ENCODE measurements at regions not wholly inside any gene's neighbourhood (a gene's known extent, or its start where the extent isn't known, plus 50 kb on each side); places are given as distances from the start of the nearest gene placed in this dataset.
A peak's percentile ranks its signal among the peaks of the same experiment; 100 is the strongest.
"Not testable (repeated sequence)": the region's sequence is repeated elsewhere in the genome, so short reads cannot be mapped to it uniquely, and the experiment has no call there.

DNA sequence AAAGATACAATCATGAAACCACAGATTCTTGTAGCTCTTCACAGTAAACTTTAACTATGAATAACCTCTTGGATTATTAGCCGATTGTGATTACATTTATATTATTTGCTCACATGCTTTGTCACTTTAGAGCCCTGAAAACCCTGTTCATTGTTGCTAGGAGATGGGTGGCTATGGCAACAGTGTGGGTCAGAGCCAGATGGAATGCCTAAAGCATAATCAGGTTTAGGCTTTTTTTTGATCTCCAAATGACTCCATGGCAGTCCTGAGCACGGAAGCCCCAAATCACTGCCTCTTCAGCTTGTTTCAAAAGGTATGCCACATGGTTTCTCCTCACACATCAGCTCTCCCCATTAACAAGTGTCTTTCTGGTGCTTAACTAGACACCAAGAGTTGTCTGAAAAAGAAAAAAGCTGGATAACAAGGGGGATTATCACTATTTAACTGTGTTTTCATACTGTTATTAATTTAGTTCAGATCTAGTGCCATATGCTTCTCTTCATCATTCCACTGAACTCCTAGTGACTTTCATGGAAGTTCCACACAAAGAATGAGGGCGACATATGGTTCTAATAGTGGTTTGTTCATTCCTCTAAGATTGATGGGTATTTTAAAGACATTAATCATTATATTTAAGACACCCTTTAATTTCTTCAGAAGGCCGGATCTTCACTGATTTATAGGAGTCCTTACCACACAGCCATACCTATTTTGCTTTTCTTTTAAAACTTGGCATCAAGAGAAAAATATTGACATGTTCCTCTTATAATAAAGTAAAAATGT is 88.8 kb upstream of the PAM start:
- DNase-seq, result no peak

GRCh38 chr5:102668220-102668932 is 86.7 kb upstream of the PAM start:
- DNase-seq, result no peak

DNA sequence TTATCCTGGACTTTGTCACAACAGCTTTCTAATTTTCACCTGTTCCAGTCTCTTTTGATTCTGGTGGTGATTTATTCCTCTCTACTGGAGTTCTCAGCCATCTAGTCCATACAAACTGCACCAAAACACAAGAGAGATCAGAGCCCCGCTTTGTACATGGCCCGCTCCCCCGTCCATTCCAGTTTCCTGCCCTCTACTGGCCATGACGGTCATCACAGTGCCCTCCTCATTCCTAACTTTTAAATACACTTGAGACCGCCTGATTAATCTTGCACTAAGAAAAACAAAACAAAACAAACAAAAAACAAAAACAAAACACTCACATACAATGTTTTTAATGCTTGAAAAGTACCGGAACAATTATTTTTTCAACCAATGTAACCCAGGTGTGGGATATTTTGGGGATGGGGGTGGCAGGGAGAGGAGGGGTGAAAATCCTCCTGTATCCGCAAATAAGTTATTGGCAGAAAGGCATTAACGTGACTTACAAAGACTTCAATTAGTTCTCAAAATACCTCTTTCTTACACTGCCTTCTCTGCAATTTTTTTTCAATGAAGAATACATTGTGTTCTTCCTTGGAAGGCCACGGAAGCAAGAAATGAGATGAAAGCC is 84.8 kb upstream of the PAM start:
- no peak for DNase-seq

DNA sequence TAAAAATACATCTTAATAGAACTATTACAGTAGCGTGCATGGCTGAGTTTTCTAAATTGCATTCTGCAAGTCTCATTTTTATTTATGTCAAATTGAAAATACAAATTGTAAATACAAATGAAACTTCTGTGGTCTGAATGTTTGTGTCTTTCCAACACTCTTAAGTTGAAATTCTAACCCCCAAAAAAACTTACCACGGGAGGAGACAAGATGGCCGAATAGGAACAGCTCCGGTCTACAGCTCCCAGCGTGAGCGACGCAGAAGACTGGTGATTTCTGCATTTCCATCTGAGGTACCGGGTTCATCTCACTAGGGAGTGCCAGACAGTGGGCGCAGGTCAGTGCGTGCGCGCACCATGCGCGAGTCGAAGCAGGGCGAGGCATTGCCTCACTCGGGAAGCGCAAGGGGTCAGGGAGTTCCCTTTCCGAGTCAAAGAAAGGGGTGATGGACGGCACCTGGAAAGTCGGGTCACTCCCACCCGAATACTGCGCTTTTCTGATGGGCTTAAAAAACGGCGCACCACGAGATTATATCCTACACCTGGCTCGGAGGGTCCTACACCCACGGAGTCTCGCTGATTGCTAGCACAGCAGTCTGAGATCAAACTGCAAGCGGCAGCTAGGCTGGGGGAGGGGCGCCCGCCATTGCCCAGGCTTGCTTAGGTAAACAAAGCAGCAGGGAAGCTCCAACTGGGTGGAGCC is 83.9 kb upstream of the PAM start:
- DNase-seq, result not testable (repeated sequence)

- DNase-seq, result no peak
Observed at GRCh38 chr5:102678267-102679058, 76.6 kb upstream of the PAM start.

GRCh38 chr5:102681403-102681983 is 73.6 kb upstream of the PAM start:
- peak; percentile 69 for DNase-seq

- no peak for DNase-seq
Observed at GRCh38 chr5:102682101-102682647, 72.9 kb upstream of the PAM start.

- DNase-seq, result not testable (repeated sequence)
Observed at GRCh38 chr5:102688076-102688475, 67.0 kb upstream of the PAM start.

DNA sequence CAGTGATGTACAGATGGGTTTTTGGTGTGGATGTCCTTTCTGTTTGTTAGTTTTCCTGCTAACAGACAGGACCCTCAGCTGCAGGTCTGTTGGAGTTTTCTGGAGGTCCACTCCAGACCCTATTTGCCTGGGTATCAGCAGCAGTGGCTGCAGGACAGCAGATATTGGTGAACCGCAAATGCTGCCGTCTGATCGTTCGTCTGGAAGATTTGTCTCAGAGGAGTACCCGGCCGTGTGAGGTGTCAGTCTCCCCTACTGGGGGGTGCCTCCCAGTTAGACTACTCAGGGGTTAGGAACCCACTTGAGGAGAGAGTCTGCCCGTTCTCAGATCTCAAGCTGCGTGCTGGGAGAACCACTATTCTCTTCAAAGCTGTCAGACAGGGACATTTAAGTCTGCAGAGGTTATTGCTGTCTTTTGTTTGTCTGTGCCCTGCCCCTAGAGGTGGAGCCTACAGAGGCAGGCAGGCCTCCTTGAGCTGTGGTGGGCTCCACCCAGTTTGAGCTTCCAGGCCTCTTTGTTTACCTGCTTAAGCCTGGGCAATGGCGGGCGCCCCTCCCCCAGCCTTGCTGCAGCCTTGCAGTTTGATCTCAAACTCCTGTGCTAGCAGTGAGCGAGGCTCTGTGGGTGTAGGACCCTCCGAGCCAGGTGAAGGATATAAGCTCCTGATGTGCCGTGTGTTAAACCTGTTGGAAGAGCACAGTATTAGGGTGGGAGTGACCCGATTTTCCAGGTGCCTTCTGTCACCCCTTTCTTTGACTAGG is 66.3 kb upstream of the PAM start:
- not testable (repeated sequence) for DNase-seq

GRCh38 chr5:102690910-102691309 is 64.2 kb upstream of the PAM start:
- DNase-seq, result no peak

DNA sequence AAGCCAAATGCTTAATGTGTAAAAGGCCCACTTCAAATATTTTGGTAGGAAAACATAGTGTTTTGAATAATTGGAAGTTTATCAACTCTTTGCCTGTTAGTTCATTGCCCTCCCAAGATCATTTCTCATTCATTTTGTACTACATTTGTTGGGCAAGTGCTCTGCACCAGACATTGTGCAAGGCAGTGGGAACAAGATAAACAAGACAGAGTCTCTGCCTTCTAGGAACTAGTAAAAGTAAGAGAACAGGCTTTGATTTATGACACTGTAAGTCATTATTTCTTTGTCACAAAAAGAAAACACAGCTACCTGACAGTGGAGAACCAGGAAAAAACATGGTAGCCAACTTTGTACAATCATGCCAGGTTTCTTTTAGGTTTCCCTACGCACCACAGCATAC is 63.7 kb upstream of the PAM start:
- DNase-seq, result no peak

GRCh38 chr5:102700120-102700831 is 54.8 kb upstream of the PAM start:
- no peak for DNase-seq

- no peak for DNase-seq
Observed at GRCh38 chr5:102700916-102701315, 54.2 kb upstream of the PAM start.

DNA sequence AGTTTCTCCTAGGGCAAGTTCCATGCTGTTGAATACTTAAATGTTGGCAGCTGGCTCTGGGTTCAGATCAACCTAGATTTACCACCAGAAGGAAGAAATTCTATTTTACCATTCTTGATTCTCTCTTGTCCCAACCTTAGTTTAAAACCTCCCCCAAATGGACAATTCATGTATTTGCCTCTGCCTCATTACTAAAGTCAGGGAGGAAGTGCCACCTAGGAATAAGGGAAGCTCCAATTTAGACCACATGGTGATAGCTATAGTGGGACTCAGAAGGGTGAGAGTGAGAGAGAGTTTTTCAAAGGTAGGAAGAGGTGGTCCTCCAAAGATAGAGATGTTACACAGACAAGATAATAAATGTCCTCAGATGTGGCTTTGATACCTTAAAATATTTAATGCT is 53.4 kb upstream of the PAM start:
- DNase-seq, result no peak
